ENCODE measurements at regions not wholly inside any gene's neighbourhood (a gene's known extent, or its start where the extent isn't known, plus 50 kb on each side); places are given as distances from the start of the nearest gene placed in this dataset.

DNA sequence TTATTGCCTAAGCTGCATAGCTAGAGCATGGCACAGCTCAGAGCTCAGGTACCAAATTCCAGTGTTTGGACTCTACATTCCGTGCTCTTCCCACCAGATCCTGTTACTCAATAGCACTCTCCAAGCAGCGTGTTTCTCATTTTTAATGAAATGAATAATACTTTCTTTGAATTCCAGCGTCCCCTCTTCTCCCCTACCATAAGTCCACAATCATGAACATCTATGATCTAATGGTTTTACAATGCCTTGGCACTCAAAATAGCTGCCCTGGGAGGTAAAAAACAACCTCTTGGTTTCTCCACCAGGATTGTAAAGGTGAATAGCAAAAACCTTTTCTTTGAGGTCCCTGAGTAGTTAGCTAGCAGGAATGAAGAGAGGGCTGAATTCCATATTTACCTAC is 480.0 kb upstream of the PKN2 start:
- DNase-seq (ENCODE audit: low read depth in 2 of 2), result no peak

DNA sequence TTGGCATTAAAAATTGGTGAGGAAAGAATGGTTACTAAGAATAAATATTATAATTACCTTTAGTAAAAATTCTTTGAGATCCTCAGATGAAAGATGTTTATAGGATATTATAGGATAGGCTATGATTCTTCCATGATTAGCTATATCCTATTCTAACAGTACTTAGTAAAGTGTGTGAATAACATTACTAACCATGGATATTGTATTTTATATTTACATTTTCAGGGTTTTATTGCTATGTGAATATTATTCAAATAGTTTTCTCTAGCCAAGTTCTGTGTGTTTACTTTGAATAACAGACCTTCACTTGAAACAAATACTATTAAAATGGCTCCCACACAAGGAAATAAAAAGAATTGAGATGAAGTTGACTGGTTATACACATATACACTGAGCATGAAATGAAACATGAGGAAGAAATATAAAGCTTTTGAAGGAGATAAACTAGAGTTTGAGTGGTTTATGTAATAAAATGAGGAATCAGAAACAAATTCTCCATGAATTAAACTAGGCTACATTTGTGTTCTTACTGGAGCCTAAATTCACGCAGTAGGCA is 479.4 kb upstream of the PKN2 start:
- DNase-seq (ENCODE audit: low read depth in 2 of 2), result no peak

DNA sequence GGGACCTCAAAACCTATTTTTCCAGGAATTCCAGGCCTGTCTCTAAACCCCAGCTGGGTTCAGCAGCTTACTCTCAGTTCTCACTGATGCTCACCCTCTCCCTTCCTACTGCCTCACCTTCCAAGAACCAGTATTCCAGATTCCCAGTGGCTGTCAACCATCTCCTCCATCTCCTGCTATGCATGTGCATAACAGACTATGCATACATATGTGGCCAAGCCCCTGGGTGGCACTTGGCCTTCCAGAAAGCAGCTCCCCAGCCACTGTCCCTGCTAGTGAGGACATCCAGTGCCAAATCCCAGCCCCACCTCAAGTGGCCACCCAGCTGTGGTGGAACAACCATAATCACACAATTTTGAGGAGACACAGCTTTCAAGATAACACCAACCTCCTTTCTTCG is 475.7 kb upstream of the PKN2 start:
- no peak for DNase-seq (ENCODE audit: low read depth in 2 of 2)

DNA sequence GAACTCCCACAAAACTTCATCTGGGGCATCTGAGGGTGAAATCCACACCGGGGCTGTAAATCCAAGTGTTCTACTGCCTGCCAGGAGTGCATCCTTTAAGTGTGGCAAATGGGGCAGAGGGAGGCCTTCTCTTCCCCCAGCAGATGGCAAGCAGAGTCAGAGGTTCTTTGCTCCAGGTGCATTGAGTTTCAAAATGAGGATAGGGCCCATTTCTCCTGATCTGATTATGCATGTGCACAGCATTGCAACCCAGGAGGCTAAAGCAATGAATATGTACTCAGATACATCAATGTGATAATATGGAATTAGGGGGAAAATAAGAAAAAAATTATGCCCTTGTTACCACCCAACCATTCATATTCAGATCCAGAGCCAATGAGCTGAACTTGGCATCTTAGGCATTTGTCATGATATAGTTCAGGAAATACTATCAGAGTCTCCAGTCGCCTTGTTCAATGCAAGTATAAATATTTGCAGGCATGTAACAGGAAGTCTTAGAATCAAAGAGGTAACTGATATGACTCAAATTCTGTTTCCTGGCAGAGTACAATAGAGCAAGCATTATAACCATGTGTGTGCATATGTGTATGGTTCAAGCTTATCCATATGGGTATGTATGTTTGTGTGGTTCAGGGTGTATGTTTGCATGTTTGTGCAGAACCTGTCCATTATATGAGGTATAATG is 473.8 kb upstream of the PKN2 start:
- DNase-seq (ENCODE audit: low read depth in 2 of 2), result peak in 1 of 2 donors; percentile 7

GRCh38 chr1:88216441-88216840 is 467.6 kb upstream of the PKN2 start:
- no peak for DNase-seq (ENCODE audit: low read depth in 2 of 2)

GRCh38 chr1:88217386-88217785 is 466.7 kb upstream of the PKN2 start:
- no peak for DNase-seq (ENCODE audit: low read depth in 2 of 2)

GRCh38 chr1:88219521-88219920 is 464.6 kb upstream of the PKN2 start:
- no peak for DNase-seq (ENCODE audit: low read depth in 2 of 2)

DNA sequence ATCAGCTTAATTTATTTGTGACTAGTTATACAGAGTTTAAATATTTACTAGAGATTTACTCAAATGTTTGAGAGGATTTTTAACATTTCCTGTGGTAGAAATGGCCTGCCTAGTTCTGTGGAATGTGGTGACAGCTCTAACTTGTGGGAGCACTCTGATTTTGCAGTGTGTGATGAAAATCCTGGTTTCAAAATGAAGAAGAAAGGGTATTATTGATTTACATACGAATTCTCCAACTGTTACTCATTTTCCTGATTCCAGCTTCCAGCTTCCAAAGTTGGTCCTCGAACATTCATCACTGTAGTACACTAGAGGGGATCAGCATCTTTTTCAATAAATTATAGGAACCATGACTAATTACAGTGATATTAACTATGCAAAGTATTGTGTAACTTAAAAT is 462.7 kb upstream of the PKN2 start:
- no peak for DNase-seq (ENCODE audit: low read depth in 2 of 2)

GRCh38 chr1:88224906-88225305 is 459.2 kb upstream of the PKN2 start:
- no peak for DNase-seq (ENCODE audit: low read depth in 2 of 2)

GRCh38 chr1:88228114-88228513 is 456.0 kb upstream of the PKN2 start:
- DNase-seq (ENCODE audit: low read depth in 2 of 2), result no peak

DNA sequence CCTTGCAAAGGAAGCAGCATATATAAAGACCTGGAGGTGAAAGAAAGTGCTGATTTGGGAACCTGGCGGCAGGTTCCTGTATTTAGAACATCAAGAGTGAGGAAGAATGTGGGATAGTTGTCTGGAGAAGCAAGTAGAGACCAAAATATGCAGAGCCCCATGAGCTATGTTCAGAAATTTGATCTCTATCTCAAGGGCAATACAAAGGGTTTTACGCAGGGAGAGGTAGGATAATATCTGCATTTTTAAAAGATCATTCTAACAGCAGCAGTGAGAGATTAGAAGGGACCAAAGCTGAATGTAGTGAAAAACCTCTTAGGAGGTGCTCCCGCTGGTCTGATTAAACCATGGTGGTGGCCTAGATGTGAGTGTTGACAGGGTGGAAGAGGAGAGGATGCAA is 453.9 kb upstream of the PKN2 start:
- DNase-seq (ENCODE audit: low read depth in 2 of 2), result no peak

DNA sequence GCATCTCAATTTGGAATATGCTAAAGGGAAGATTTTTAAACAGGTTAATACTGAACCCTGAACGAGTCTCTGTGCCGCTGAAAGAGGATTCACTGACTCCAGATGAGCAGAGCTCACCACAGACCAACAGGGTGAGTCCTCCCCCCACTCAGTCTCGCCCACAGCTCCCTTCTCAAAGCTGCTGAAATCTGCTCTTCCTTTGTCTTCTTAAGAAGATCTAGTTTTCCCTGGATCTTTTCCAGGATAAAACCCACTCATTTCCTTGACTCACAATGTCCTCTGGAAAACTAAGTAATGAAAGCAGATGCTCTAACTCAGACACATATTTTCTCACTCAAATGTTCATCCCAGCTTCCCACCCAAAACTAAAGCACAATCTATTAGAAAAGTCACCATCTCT is 447.0 kb upstream of the PKN2 start:
- DNase-seq (ENCODE audit: low read depth in 2 of 2), result no peak

GRCh38 chr1:88239205-88239604 is 444.9 kb upstream of the PKN2 start:
- no peak for DNase-seq (ENCODE audit: low read depth in 2 of 2)

DNA sequence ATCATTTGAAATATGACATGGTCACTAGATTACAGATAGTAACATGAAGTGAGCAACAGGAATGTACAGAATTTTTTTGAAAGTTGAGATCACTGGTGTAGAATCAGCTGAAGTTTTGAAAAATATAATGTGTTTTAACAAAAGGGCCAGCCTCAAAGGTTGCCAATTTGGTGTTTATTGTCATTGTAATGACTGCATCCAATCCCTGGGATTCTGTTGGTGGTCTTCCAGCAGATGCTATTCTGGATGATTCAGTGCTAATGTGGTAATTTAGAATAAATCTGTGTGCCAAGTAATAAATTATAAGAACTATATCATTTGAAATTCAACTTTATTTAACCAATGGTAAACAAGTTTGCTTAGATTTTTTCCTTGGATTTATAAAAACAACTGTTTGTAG is 436.4 kb upstream of the PKN2 start:
- DNase-seq (ENCODE audit: low read depth in 2 of 2), result no peak

DNA sequence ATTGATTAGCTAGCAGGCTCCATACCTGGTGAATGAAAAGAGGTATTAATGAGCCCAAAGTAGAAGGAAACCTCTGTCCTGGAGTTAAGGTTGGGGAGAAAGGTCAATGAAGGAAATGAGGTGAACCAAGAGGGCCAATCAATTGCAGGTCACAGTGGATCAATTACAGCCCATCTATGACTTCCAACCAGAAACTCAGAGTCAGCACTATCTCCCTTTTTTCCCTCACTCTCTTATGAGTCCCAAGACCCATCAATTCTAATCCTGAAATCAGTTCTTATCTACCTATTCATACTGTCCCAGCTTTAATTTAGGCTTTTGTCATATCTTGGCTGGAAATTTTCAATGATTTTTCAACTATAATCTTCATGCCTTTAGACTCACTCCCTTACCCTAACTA is 433.2 kb upstream of the PKN2 start:
- no peak for DNase-seq (ENCODE audit: low read depth in 2 of 2)

DNA sequence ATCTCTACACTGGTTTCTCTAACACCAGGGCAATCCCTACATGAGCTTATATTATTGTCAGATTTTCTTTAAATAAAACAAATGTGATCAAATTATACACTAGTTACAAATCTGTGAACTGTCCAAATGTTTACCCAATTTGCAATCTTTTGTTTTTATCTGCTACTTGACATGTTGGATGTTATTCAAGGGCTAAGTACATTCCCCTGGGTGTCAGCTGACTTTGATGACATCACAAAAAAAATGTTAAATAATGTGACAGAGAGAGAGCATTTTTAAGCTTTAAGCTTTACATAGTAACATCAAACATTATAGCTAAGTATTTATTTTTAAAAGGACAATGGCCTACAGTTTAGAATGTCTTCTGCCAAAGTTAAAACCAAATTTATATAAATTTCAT is 431.3 kb upstream of the PKN2 start:
- DNase-seq (ENCODE audit: low read depth in 2 of 2), result no peak

- no peak for DNase-seq (ENCODE audit: low read depth in 2 of 2)
These were observed 418.5 kb upstream of the PKN2 start for GRCh38 chr1:88265606-88266005.

- DNase-seq (ENCODE audit: low read depth in 2 of 2), result no peak
These were observed 418.0 kb upstream of the PKN2 start for GRCh38 chr1:88266051-88266450.

DNA sequence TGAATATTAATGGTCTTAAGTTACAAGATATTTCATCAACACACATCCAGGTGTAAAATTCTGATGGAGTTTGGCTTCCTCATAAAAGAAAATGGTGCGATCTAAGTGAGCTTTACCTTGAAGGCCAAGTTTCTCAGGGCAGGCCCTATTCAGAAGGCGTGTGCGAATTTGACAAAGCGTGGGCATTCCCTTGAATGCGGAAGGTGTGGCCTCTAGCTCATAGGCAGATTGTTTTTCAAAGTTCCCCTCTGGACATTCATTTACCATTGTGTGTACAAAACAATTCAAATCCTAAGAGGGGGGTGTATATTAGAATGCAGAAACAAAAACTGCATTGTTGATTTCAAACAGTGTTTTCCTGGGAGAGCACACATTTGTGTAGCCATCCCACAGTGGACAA is 411.9 kb upstream of the PKN2 start:
- DNase-seq (ENCODE audit: low read depth in 2 of 2), result no peak

DNA sequence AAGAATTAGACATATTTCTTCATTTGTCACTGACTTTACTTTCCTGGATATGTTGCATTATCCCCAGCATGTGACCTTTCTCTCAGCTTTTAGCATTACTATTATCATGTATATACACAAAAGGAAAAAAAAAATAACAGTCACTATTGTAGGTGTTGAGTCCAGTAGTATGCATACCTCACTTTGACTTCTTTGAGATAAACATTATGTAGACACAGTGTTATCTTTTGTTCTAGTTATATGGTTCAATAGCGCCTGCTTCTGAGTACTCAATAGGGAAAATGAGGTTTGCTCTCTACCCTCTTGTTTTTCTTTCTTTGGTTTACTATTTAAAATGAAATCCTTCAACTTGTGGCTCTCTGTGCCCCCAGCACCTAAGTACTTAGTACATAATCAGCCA is 409.6 kb upstream of the PKN2 start:
- DNase-seq (ENCODE audit: low read depth in 2 of 2), result no peak

- no peak for DNase-seq (ENCODE audit: low read depth in 2 of 2)
These were observed 408.7 kb upstream of the PKN2 start for GRCh38 chr1:88275259-88275862.

DNA sequence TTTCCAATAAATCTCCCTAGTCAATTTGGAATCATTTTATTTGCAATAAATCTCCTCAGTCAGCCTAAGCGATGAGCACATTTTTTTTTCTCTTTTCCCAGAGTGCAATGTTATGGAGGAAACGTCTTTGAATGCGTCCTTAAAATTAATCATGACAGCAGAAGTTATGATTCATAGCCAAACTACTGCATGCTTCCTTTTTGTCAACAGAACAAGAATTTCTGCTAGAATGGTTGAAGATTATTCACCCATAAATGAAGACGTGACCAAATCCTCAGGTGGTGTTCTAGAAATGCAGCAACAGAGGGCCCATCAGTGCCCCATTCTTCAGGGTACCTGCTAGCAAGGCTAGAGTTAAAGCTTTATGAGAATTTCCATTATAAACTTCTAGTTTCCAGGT is 407.9 kb upstream of the PKN2 start:
- DNase-seq (ENCODE audit: low read depth in 2 of 2), result peak in 1 of 2 donors; percentile 13

- no peak for DNase-seq (ENCODE audit: low read depth in 2 of 2)
These were observed 400.0 kb upstream of the PKN2 start for GRCh38 chr1:88284066-88284465.
